Ishikawa (cell line): ENCODE measurements at regions not wholly inside any gene's neighbourhood (a gene's known extent, or its start where the extent isn't known, plus 50 kb on each side); places are given as distances from the start of the nearest gene placed in this dataset.

Experiments used
- CREB1 ChIP-seq: IDR thresholded peaks from 2 replicates; pipeline ENCODE4 v1.6.1; 2012; ENCODE audit warnings: low read depth
- EGR1 ChIP-seq: IDR thresholded peaks from 2 replicates; pipeline ENCODE4 v1.6.1; 2012
- EP300 ChIP-seq: IDR thresholded peaks from 2 replicates; pipeline ENCODE4 v1.6.1; 2012; ENCODE audit warnings: borderline replicate concordance
- FOXM1 ChIP-seq: IDR thresholded peaks from 2 replicates; pipeline ENCODE4 v1.6.1; 2012; ENCODE audit warnings: low read depth, borderline replicate concordance
- NFIC ChIP-seq: IDR thresholded peaks from 2 replicates; pipeline ENCODE4 v1.6.1; 2012
- RAD21 ChIP-seq: IDR thresholded peaks from 2 replicates; pipeline ENCODE4 v1.6.1; 2012; ENCODE audit warnings: low read depth
- TAF1 ChIP-seq: IDR thresholded peaks from 2 replicates; pipeline ENCODE4 v1.6.1; 2012; ENCODE audit warnings: low read depth, mild to moderate bottlenecking
- TEAD4 ChIP-seq: IDR thresholded peaks from 2 replicates; pipeline ENCODE4 v1.6.1; 2012
- YY1 ChIP-seq: IDR thresholded peaks from 2 replicates; pipeline ENCODE4 v1.6.1; 2012; ENCODE audit warnings: low read depth
- ZBTB7A ChIP-seq: IDR thresholded peaks from 2 replicates; pipeline ENCODE4 v1.6.1; 2012; ENCODE audit warnings: low read depth
- TF ChIP-seq, protein P1 (sequence below): IDR thresholded peaks from 2 replicates; pipeline ENCODE4 v1.6.1; 2012

DNA sequence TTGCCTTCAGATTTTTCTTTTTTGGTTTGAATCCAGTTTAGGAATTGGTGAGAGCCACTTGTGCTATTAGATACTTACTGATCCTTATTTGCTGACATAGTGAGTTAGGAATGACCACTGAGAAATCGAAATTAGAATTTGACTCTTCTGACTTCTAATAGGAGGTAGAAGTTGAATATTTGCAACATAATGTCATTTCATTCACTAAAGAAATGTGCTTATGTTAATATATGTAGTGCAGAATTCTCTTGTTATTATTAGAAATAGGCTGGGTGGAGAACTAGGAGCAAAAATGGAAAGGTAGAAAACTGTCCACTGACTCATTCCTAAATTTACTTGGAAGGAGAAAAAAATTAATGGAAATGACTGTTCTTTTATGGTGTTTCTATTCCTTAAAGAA is 538.2 kb upstream of the SGO1 start:
- TF ChIP-seq TAF1 (no peak), EP300 (no peak), CREB1 (no peak), EGR1 (no peak), NFIC (no peak), YY1 (no peak), ZBTB7A (no peak), RAD21 (no peak), FOXM1 (no peak), TEAD4 (no peak)
- TF ChIP-seq, protein P1, sequence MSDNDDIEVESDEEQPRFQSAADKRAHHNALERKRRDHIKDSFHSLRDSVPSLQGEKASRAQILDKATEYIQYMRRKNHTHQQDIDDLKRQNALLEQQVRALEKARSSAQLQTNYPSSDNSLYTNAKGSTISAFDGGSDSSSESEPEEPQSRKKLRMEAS, result no peak
